H9 (cell line): ENCODE measurements at regions not wholly inside any gene's neighbourhood (a gene's known extent, or its start where the extent isn't known, plus 50 kb on each side); places are given as distances from the start of the nearest gene placed in this dataset.

Experiments used
- DNase-seq: peaks from one replicate; pipeline ENCODE4 v3.0.0-alpha.2; 2017
- H2AFZ ChIP-seq: one replicate; pipeline ENCODE4 v1.6.1; 2013; ENCODE audit warnings: mild to moderate bottlenecking, low read length, control low read depth, moderate library complexity
- H2AK5ac ChIP-seq: 2 replicates; pipeline ENCODE4 v1.6.1; 2013; ENCODE audit warnings: low read length, control low read depth, mixed read lengths; ENCODE audit not compliant: insufficient read length
- H2BK120ac ChIP-seq: one replicate; pipeline ENCODE4 v1.6.1; 2013; ENCODE audit warnings: low read depth, mild to moderate bottlenecking, low read length, control low read depth, inconsistent platforms; ENCODE audit not compliant: poor library complexity, severe bottlenecking
- H2BK12ac ChIP-seq: 2 replicates; pipeline ENCODE4 v1.6.1; 2013; ENCODE audit warnings: low read length, control low read depth, mixed read lengths, low read depth; ENCODE audit not compliant: insufficient read length
- H2BK15ac ChIP-seq: 2 replicates; pipeline ENCODE4 v1.6.1; 2013; ENCODE audit warnings: low read depth, low read length, control low read depth
- H2BK20ac ChIP-seq: one replicate; pipeline ENCODE4 v1.6.1; 2013; ENCODE audit warnings: low read depth, mild to moderate bottlenecking, low read length, control low read depth, inconsistent platforms; ENCODE audit not compliant: poor library complexity, severe bottlenecking
- H2BK5ac ChIP-seq: 2 replicates; pipeline ENCODE4 v1.6.1; 2013; ENCODE audit warnings: low read length, control low read depth, mixed read lengths; ENCODE audit not compliant: insufficient read length
- H3K14ac ChIP-seq: 2 replicates; pipeline ENCODE4 v1.6.1; 2013; ENCODE audit warnings: low read length, control low read depth; ENCODE audit not compliant: insufficient read depth
- H3K18ac ChIP-seq: 2 replicates; pipeline ENCODE4 v1.6.1; 2013; ENCODE audit warnings: low read depth, mild to moderate bottlenecking, mixed read lengths, low read length, control low read depth; ENCODE audit not compliant: insufficient read length
- H3K23ac ChIP-seq: 2 replicates; pipeline ENCODE4 v1.6.1; 2013; ENCODE audit warnings: low read length, control low read depth, mixed read lengths, low read depth; ENCODE audit not compliant: insufficient read length
- H3K23me2 ChIP-seq: 2 replicates; pipeline ENCODE4 v1.6.1; 2013; ENCODE audit warnings: low read depth, mild to moderate bottlenecking, mixed read lengths, low read length, control low read depth; ENCODE audit not compliant: insufficient read length, poor library complexity, severe bottlenecking
- H3K27ac ChIP-seq: 2 replicates; pipeline ENCODE4 v1.5.1; 2013; ENCODE audit warnings: low read length, control low read depth, mixed read lengths, low read depth; ENCODE audit not compliant: insufficient read length
- H3K27me3 ChIP-seq: 2 replicates; pipeline ENCODE4 v1.6.1; 2013; ENCODE audit warnings: low read length, control low read depth, inconsistent platforms; ENCODE audit not compliant: insufficient read depth
- H3K4ac ChIP-seq: 2 replicates; pipeline ENCODE4 v1.6.1; 2013; ENCODE audit warnings: low read depth, mild to moderate bottlenecking, control low read depth, inconsistent platforms, low read length, moderate library complexity
- H3K4me1 ChIP-seq: 2 replicates; pipeline ENCODE4 v1.6.1; 2013; ENCODE audit warnings: low read length, control low read depth, inconsistent platforms; ENCODE audit not compliant: insufficient read depth
- H3K4me2 ChIP-seq: 2 replicates; pipeline ENCODE4 v1.6.1; 2013; ENCODE audit warnings: low read length, control low read depth, mixed read lengths; ENCODE audit not compliant: insufficient read length, insufficient read depth
- H3K56ac ChIP-seq: 2 replicates; pipeline ENCODE4 v1.6.1; 2013; ENCODE audit warnings: low read depth, mild to moderate bottlenecking, mixed read lengths, low read length, control low read depth; ENCODE audit not compliant: insufficient read length
- H3K79me1 ChIP-seq: 2 replicates; pipeline ENCODE4 v1.6.1; 2013; ENCODE audit warnings: low read depth, mild to moderate bottlenecking, moderate library complexity, low read length, control low read depth, inconsistent platforms; ENCODE audit not compliant: insufficient read depth, poor library complexity, severe bottlenecking
- H3K79me2 ChIP-seq: 2 replicates; pipeline ENCODE4 v1.6.1; 2013; ENCODE audit warnings: low read length, control low read depth, inconsistent platforms; ENCODE audit not compliant: insufficient read depth
- H3K9ac ChIP-seq: 2 replicates; pipeline ENCODE4 v1.6.1; 2013; ENCODE audit warnings: low read length, control low read depth, mixed read lengths; ENCODE audit not compliant: insufficient read length; ENCODE audit errors: extremely low read depth
- H3K9me3 ChIP-seq: one replicate; pipeline ENCODE4 v1.6.1; 2013; ENCODE audit warnings: low read depth, low read length, inconsistent platforms; ENCODE audit not compliant: control insufficient read depth
- H3T11ph ChIP-seq: one replicate; pipeline ENCODE4 v1.6.1; 2013; ENCODE audit warnings: mild to moderate bottlenecking, low read length, control low read depth, inconsistent platforms
- H4K20me1 ChIP-seq: one replicate; pipeline ENCODE4 v1.6.1; 2013; ENCODE audit not compliant: control insufficient read depth, insufficient read length, insufficient read depth
- H4K5ac ChIP-seq: 2 replicates; pipeline ENCODE4 v1.6.1; 2013; ENCODE audit warnings: low read depth, mild to moderate bottlenecking, mixed read lengths, low read length, control low read depth; ENCODE audit not compliant: insufficient read length
- H4K8ac ChIP-seq: replicated peaks from 2 replicates; pipeline ENCODE4 v1.6.1; 2013; ENCODE audit warnings: low read length, control low read depth, mixed read lengths, low read depth; ENCODE audit not compliant: insufficient read length
- H4K91ac ChIP-seq: 2 replicates; pipeline ENCODE4 v1.6.1; 2013; ENCODE audit warnings: low read depth, mild to moderate bottlenecking, moderate library complexity, mixed read lengths, low read length, control low read depth; ENCODE audit not compliant: insufficient read length
- H3K27ac Mint-ChIP-seq, 3 experiments: 2 replicates in 2 of 3; 3 replicates in 1 of 3; pipeline ENCODE4 v1.8.0; 2020 to 2021; ENCODE audit warnings: mixed read lengths in 3 of 3, mild to moderate bottlenecking in 1 of 3, moderate library complexity in 1 of 3
- H3K27me3 Mint-ChIP-seq: 2 replicates; pipeline ENCODE4 v1.8.0; 2021; ENCODE audit warnings: low read depth, mild to moderate bottlenecking, moderate library complexity, mixed read lengths
- H3K36me3 Mint-ChIP-seq, 3 experiments: 2 replicates in 2 of 3; 3 replicates in 1 of 3; pipeline ENCODE4 v1.8.0; 2020 to 2021; ENCODE audit warnings: low read depth in 3 of 3, mixed read lengths in 3 of 3; ENCODE audit not compliant: insufficient read depth in 1 of 3
- H3K4me1 Mint-ChIP-seq, 2 experiments: 2 replicates each; pipeline ENCODE4 v1.8.0; 2020; ENCODE audit warnings: mixed read lengths in 2 of 2
- H3K4me3 Mint-ChIP-seq, 2 experiments: 2 replicates in 1 of 2; 3 replicates in 1 of 2; pipeline ENCODE4 v1.8.0; 2020 to 2021; ENCODE audit warnings: mild to moderate bottlenecking in 2 of 2, mixed read lengths in 2 of 2, moderate library complexity in 1 of 2
- H3K9me3 Mint-ChIP-seq, 2 experiments: 2 replicates in 1 of 2; 3 replicates in 1 of 2; pipeline ENCODE4 v1.8.0; 2020; ENCODE audit warnings: mild to moderate bottlenecking in 2 of 2, mixed read lengths in 2 of 2, moderate library complexity in 1 of 2
- WGBS: extraction: QIAGEN DNeasy Blood & Tissue Kit; methylation state at CpG from one replicate; pipeline ENCODE4 v1.1.7; 2013; ENCODE audit warnings: missing lambda C conversion rate, low lambda C conversion rate, mixed read lengths; ENCODE audit not compliant: insufficient read length; ENCODE audit errors: extremely low coverage; 5-methylcytosine and 5-hydroxymethylcytosine counted together
- TF ChIP-seq, protein P1 (sequence below): fragments of 200-600 bp; sonication (generic); conservative IDR thresholded peaks from 3 replicates; pipeline ENCODE4 v1.8.0; 2021; ENCODE audit warnings: antibody characterized with exemption, mild to moderate bottlenecking

DNA sequence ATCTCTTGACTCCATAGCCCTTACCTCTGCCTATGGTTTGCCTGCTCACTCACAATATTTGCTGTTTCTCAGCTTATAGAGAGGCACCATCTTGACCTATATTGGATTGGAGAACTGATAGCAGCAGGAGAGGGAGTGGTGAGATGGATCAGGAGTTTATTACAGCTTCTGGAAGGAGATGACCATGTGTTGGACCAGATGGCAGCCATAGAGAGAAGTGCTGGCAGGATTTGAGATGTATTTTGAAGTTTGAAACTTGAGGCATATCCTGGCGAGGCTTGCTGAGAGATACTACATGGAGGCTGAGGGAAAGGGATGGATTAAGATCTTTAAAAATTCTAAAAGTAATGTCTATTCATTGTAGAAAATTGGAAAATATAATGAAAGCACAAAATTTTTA lies 198.0 kb upstream of the ZFP64 start:
- no CpG with 5 or more reads among the region's 1 CpG for WGBS
- H3K18ac ChIP-seq = no peak overlapping the region
- Mint-ChIP-seq H3K27ac (no peak overlapping the region), H3K9me3 (peaks cover 0 to 3% of the 10 kb centered on the region in 2 experiments; a peak in 2 of 5 replicates), H3K27me3 (no peaks in the 10 kb centered on the region), H3K36me3 (peaks cover 0 to 2% (median 0%) of the 10 kb centered on the region in 3 experiments; a peak in 1 of 7 replicates), H3K4me3 (no peak overlapping the region), H3K4me1 (peaks cover 5 to 7% of the 10 kb centered on the region in 2 experiments; a peak in 2 of 4 replicates)
- no peak overlapping the region for H3K4me2 ChIP-seq
- no peak overlapping the region for H4K91ac ChIP-seq
- no peak overlapping the region for H3K56ac ChIP-seq
- H2BK15ac ChIP-seq = no peak overlapping the region
- H4K8ac ChIP-seq = no peak overlapping the region
- H3K27ac ChIP-seq = no peak overlapping the region
- no peak overlapping the region for H3T11ph ChIP-seq
- no peaks in the 10 kb centered on the region for H4K20me1 ChIP-seq
- DNase-seq = no peak
- H3K27me3 ChIP-seq = no peaks in the 10 kb centered on the region
- no peak overlapping the region for H3K9ac ChIP-seq
- H2AK5ac ChIP-seq = no peak overlapping the region
- no peaks in the 10 kb centered on the region for H3K4me1 ChIP-seq
- H3K4ac ChIP-seq = no peak overlapping the region
- no peaks in the 10 kb centered on the region for H3K79me1 ChIP-seq
- H3K23ac ChIP-seq = no peak overlapping the region
- H2AFZ ChIP-seq = no peak overlapping the region
- no peak overlapping the region for H2BK20ac ChIP-seq
- no peak overlapping the region for H2BK5ac ChIP-seq
- no peak overlapping the region for H3K14ac ChIP-seq
- no peak overlapping the region for H2BK12ac ChIP-seq
- no peaks in the 10 kb centered on the region for H3K23me2 ChIP-seq
- no peak overlapping the region for H4K5ac ChIP-seq
- TF ChIP-seq, protein P1, sequence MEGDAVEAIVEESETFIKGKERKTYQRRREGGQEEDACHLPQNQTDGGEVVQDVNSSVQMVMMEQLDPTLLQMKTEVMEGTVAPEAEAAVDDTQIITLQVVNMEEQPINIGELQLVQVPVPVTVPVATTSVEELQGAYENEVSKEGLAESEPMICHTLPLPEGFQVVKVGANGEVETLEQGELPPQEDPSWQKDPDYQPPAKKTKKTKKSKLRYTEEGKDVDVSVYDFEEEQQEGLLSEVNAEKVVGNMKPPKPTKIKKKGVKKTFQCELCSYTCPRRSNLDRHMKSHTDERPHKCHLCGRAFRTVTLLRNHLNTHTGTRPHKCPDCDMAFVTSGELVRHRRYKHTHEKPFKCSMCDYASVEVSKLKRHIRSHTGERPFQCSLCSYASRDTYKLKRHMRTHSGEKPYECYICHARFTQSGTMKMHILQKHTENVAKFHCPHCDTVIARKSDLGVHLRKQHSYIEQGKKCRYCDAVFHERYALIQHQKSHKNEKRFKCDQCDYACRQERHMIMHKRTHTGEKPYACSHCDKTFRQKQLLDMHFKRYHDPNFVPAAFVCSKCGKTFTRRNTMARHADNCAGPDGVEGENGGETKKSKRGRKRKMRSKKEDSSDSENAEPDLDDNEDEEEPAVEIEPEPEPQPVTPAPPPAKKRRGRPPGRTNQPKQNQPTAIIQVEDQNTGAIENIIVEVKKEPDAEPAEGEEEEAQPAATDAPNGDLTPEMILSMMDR = no peak
- H3K79me2 ChIP-seq = no peaks in the 10 kb centered on the region
- no peak overlapping the region for H2BK120ac ChIP-seq
- H3K9me3 ChIP-seq = no peaks in the 10 kb centered on the region
